HG02885 (cell line): ENCODE measurements at regions not wholly inside any gene's neighbourhood (a gene's known extent, or its start where the extent isn't known, plus 50 kb on each side); places are given as distances from the start of the nearest gene placed in this dataset.

Source experiments
- ATAC-seq: cut with Tn5 transposase; IDR thresholded peaks from one replicate; pipeline ENCODE4 v1.9.1; 2021; ENCODE audit warnings: mild to moderate bottlenecking; ENCODE audit not compliant: unreplicated experiment, poor library complexity

DNA sequence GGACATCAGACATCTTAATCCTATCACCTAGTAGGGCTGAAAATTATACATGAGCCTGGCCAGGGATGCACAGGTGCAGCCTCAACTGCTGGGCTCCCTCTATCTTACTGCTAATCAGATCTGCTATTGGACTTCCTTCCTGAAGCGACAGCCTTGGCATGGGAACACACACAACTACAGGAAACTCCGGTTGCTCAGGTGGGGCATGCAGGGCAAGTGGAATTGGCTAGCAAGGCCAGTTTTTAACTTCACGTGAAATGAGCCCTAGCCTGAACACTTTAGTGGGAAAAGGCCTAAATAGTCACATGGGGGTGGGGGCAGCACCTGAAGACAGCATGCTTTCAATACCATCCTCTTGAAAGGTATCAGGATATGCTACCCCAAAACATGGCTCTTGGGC, 147.9 kb upstream of the NCKAP5 start:
- ATAC-seq, result no peak

GRCh38 chr2:133717497-133717896, 149.2 kb upstream of the NCKAP5 start:
- no peak for ATAC-seq

DNA sequence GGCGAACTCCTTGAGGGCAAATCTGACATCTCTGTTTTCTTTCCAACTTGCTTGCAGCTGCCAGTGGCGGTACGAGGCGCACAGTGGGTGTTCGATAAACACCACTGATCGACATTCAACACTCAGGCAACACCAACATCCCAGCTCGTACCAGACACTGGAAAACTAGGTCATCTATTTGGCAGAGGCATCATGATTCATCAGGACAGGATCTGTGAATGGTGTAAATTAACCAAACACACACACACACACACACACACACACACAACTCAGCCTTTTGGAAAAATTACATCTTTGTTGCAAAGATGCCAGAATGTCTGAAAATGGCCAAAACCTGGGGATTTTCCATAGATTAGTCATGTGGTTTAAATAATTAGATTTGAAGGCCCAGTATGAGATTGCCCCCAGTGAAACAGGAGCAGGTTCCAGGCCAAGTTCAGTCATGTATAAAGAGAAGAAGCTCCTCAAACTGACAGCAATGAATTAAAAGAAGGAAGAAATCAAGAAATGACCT, 150.5 kb upstream of the NCKAP5 start:
- no peak for ATAC-seq

DNA sequence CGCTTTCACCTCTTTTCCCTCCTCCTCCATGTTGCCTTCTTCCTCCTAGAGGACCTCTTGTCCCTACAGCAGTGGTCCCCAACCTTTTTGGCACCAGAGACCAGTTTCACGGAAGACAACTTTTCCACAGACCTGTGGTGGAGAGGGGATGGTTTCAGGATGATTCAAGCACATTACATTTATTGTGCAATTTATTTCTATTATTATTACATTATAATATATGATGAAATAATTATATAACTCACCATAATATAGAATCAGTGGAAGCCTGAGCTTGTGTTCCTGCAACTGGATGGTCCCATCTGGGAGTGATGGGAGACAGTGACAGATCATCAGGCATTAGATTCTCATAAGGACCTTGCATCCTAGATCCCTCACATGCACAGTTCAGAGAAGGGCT, 152.2 kb upstream of the NCKAP5 start:
- no peak for ATAC-seq

DNA sequence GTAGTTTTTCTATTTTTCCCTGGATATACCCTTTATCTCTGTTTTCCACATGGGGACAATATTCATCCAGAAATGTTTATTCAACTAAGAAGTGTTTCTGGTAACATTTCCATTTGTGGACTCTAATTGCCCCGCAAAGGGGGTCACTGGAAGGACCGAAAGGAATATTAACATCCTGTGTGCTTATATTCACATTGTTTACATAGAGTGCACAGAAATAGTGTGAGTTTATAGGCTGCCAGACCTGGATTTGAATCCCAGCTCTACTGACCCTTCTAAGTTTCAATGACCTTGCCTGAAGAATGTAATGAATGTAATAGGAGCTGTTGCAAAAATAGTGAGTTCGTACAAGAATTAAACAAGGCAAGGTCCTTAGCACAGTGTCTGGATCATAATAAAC, 152.9 kb upstream of the NCKAP5 start:
- ATAC-seq, result no peak

DNA sequence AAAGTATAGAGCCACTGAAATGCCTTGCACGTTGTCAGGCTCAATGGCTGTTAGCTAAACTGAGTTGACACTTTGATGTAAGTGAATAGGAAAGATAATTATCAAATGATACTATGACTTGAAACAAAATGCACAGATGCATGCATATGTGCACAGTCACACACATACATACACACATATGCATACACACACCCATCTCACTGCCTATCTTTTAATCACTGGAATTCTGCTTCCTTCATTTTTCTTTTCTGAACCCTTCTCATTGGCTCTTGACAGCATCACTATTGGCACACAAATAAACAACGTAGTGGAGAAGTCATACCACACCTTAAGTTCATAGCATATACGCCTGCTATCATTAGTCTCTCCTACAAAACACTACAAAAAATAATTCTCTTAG, 154.9 kb upstream of the NCKAP5 start:
- no peak for ATAC-seq

DNA sequence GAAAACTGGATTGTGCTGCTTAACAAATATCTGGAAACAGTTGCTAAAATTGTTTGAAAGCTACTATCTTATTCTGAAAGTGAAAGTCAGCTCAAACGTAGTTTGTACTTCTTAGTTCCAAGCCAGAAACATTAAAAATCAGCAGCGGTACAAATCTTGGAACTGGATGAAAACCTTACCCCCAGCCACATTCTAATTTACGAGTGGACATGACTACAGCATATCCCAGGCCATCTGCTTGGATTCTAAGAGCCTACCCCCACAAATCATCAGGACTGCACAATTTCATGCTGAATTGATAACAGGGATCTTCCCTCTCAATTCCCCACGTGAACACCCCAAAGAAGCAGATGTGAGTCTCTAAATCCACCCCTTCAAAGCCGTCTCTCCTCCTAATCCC, 158.7 kb upstream of the NCKAP5 start:
- ATAC-seq, result no peak

DNA sequence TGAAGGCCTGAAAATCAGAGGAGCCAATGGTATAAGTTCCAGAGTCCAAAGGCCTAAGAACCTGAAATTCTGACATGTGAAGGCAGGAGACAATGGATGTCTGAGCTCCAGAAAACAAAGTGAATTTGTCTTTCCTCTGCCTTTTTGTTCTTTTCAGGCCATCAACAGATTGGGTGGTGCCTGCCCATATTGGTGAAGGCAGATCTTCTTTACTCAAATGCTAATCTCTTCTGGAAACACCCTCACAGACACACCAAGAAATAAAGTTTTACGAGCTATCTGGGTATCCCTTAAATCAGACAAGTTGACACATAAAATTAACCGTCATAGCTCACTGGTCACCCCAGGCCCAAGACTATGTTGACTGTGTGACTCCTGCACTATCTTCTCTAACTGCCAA, 163.8 kb upstream of the NCKAP5 start:
- no peak for ATAC-seq

DNA sequence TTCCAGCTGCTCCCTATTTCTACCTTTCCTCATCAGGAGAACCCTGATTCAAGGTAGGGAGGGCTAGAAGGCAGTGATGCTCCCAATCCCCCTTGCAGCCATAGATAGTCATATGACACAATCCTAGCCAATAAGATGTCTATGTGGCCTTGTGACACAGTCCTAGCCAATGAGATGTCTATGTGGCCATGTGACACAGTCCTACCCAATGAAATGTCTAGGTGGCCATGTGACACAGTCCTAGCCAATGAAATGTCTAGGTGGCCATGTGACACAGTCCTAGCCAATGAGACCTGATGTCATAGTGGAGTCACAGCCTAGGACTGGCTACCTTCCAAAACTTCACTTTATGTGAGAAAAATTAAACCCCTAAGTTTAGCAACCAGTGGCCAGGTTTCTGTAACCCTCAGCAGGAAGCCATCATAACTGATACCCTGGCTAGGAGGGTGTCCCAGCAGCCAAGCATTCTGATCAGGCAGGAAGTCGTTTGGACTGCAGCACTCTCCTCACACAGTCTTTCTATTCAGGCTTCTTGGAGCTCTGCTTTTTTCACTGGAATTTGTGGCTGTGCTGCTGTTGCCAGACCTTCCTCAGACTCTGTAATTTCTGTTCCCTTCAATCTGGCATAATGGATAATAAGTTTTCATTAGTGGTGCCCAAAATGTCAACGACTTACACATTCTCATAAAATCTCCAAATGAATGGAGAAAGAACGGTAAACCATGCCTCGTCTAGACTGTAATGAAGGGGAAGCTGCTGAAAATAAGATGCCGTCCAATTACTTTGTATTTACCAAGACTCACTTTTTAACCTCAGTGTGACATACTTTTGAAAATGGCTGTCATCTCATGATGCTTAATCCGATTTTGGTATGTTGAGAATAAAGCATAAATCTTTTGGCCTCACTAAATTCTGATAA, 165.0 kb upstream of the NCKAP5 start:
- ATAC-seq, result no peak

- no peak for ATAC-seq
These were observed 165.6 kb upstream of the NCKAP5 start for GRCh38 chr2:133733901-133734255.

GRCh38 chr2:133734716-133735495, 166.6 kb upstream of the NCKAP5 start:
- ATAC-seq, result no peak

GRCh38 chr2:133736674-133737073, 168.4 kb upstream of the NCKAP5 start:
- no peak for ATAC-seq

DNA sequence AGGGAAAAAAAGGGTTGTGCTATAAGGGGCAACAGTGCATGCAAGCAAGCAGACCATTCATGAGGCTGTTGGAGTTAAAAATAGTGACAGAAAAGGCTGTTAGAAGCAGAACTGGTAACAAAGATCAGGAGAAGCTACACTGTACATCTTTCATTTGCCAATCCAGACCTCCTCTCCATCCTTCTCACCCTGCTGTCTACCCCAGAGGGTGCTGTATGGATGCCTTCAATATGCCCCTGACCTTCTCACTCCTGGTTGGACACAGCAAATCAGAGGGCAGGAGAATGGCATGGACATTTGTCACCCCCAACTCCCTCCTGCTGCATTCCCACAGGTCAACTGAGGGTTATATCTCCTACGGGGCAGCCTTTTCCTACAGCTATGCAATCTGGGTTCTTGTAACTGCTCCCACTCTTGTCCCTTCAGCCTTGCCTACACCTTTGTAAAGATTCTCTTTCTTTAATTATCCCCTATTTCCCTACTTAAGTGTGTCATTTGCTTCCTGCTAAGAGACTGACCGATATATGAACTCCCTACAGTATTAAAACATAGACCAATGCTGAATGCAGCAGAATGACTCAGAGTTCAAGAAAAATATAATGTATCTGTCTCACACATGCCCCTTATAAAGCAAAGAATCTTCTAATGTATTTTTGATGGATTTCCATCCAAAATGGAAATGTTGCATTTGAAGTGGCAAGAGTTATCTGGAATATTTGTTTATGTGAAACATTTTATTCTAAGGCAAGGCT, 169.2 kb upstream of the NCKAP5 start:
- no peak for ATAC-seq

DNA sequence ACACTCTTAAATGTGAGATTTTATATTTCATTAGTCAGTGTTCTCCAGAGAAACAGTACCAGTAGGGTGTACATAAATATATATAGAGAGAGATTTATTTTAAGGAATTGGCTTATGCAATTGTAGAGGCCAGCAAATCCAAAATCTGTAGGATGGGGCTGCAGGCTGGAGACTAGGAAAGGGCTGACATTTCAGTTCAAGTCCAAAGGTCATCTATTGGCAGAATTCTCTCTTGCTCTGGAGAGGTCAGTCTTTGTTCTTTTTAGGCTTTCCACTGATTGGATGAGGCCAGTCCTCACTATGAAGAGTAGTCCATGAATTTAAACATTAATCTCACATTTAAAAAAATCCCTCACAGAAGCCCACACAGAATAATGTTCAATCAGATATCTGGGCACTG, 170.8 kb upstream of the NCKAP5 start:
- no peak for ATAC-seq

GRCh38 chr2:133740500-133740899, 172.2 kb upstream of the NCKAP5 start:
- ATAC-seq, result no peak

GRCh38 chr2:133748007-133748700, 179.9 kb upstream of the NCKAP5 start:
- ATAC-seq, result no peak

- no peak for ATAC-seq
These were observed 185.4 kb upstream of the NCKAP5 start for GRCh38 chr2:133753665-133754064.

- no peak for ATAC-seq
These were observed 187.4 kb upstream of the NCKAP5 start for GRCh38 chr2:133755480-133756300.

- ATAC-seq, result no peak
These were observed 188.6 kb upstream of the NCKAP5 start for GRCh38 chr2:133756833-133757232.
